Thymus (tissue), 11 donors: ENCODE measurements at regions not wholly inside any gene's neighbourhood (a gene's known extent, or its start where the extent isn't known, plus 50 kb on each side); places are given as distances from the start of the nearest gene placed in this dataset.

Experiments used
- DNase-seq, 9 donors: peaks; one replicate each; pipeline ENCODE4 v3.0.0-alpha.2; 2013; ENCODE audit warnings: low spot score in 9 of 9, low read depth in 6 of 9, missing footprints in 1 of 9
- H3K27ac ChIP-seq, 2 donors: one replicate each; pipeline ENCODE4 v1.5.1; 2013; ENCODE audit warnings: control low read depth in 1 of 2, low read depth in 1 of 2, low read length in 1 of 2, mild to moderate bottlenecking in 1 of 2, moderate library complexity in 1 of 2
- H3K27me3 ChIP-seq, 2 donors: one replicate each; pipeline ENCODE4 v1.5.1; 2013; ENCODE audit warnings: low read length in 1 of 2; ENCODE audit not compliant: control insufficient read depth in 2 of 2, insufficient read depth in 1 of 2
- H3K36me3 ChIP-seq, 2 donors: one replicate each; pipeline ENCODE4 v1.5.1; 2013; ENCODE audit warnings: low read length in 1 of 2, mild to moderate bottlenecking in 1 of 2, moderate library complexity in 1 of 2; ENCODE audit not compliant: control insufficient read depth in 2 of 2, insufficient read depth in 2 of 2
- H3K4me1 ChIP-seq, 2 donors: one replicate each; pipeline ENCODE4 v1.5.1; 2013; ENCODE audit warnings: low read length in 2 of 2; ENCODE audit not compliant: control insufficient read depth in 2 of 2, insufficient read depth in 2 of 2
- H3K4me3 ChIP-seq, 2 donors: one replicate each; pipeline ENCODE4 v1.5.1; 2013; ENCODE audit warnings: low read length in 2 of 2, control low read depth in 1 of 2, mild to moderate bottlenecking in 1 of 2
- H3K9me3 ChIP-seq, 2 donors: one replicate each; pipeline ENCODE4 v1.5.1; 2013; ENCODE audit warnings: low read length in 1 of 2, mild to moderate bottlenecking in 1 of 2; ENCODE audit not compliant: control insufficient read depth in 2 of 2, insufficient read depth in 1 of 2
- WGBS: extraction: QIAGEN DNeasy Blood & Tissue Kit; methylation state at CpG from one replicate; pipeline ENCODE4 v1.1.7; 2013; 5-methylcytosine and 5-hydroxymethylcytosine counted together
- donor health status: healthy.

DNA sequence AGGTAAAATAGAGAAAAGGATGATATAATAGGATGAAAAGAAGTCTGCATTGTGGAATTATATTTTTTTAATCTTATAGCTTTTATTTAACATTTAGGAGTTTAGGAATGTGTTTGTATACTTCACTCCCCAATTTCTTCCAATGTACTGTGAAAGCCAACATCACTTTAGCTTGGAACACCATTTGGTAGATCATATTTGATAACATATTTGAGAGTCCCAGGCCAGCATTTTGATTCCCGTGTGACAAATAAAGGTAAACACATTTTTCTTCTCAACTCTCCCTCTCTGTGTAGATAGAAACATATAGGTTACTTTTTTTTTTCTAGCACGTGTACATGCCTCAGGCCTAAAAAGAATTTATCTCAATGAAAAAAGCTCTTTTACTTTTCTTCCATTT, 1551.3 kb downstream of the CDH8 start:
- no peak overlapping the region for H3K4me3 ChIP-seq
- no peak overlapping the region for H3K27ac ChIP-seq
- no peak for DNase-seq
- peaks cover 0 to 4% of the 10 kb centered on the region in 2 donors for H3K9me3 ChIP-seq
- no peaks in the 10 kb centered on the region for H3K4me1 ChIP-seq
- no peaks in the 10 kb centered on the region for H3K27me3 ChIP-seq
- WGBS = 98% methylated on average over 2 of the region's 2 CpGs
- no peaks in the 10 kb centered on the region for H3K36me3 ChIP-seq

GRCh38 chr16:60481591-60481990, 1554.6 kb downstream of the CDH8 start:
- Histone ChIP-seq H3K9me3 (peaks cover 0 to 4% of the 10 kb centered on the region in 2 donors), H3K36me3 (no peaks in the 10 kb centered on the region), H3K4me1 (no peaks in the 10 kb centered on the region), H3K27ac (no peak overlapping the region), H3K27me3 (no peaks in the 10 kb centered on the region), H3K4me3 (no peak overlapping the region)
- no peak for DNase-seq
- WGBS = 90% methylated on average over 2 of the region's 2 CpGs

DNA sequence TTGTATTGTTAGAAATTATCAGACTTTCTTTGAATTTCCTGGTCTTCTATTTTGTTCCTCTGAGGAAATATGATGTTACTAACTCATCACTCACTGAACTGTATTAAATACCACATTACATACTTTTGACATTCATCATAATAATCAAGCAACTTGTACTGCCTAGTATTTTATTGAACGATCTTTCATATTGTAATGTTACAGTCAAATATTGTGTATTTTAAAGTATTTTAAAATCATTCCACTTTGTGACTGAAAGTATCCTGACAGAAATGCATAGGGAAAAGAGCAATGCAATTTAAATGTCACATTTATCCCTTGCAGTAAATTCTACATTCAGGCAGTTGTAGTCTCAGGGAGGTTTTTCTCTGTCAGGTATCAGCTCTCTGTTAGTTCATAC, 1557.4 kb downstream of the CDH8 start:
- H3K4me3 ChIP-seq = no peak overlapping the region
- DNase-seq = no peak
- H3K36me3 ChIP-seq = no peaks in the 10 kb centered on the region
- 97% methylated on average over 1 of the region's 1 CpG for WGBS
- H3K4me1 ChIP-seq = no peaks in the 10 kb centered on the region
- H3K9me3 ChIP-seq = peaks cover 0 to 1% of the 10 kb centered on the region in 2 donors
- H3K27me3 ChIP-seq = no peaks in the 10 kb centered on the region
- no peak overlapping the region for H3K27ac ChIP-seq

DNA sequence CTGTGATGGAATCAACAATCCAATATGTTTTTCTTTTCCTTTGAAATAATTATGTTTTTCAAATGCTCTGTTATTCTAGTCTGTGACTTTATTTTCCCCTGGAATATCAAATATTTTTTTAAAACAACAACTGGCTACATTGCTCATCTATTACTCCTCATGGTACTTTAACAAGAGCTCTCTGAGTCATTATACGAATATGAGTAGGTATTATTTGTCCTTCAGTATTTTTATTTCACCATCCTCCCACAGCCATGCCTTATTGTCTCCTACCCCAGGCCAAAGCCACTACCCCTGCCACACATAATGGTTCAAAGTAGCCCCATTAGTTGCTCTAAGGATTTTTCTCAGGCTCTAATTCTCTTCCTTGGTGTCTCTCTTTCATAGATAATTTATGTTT, 1572.3 kb downstream of the CDH8 start:
- Histone ChIP-seq H3K9me3 (peaks cover 0 to 3% of the 10 kb centered on the region in 2 donors), H3K4me1 (no peaks in the 10 kb centered on the region), H3K27me3 (no peaks in the 10 kb centered on the region), H3K27ac (no peak overlapping the region), H3K4me3 (no peak overlapping the region), H3K36me3 (no peaks in the 10 kb centered on the region)
- no peak for DNase-seq
- 91% methylated on average over 1 of the region's 1 CpG for whole genome bisulfite sequencing

DNA sequence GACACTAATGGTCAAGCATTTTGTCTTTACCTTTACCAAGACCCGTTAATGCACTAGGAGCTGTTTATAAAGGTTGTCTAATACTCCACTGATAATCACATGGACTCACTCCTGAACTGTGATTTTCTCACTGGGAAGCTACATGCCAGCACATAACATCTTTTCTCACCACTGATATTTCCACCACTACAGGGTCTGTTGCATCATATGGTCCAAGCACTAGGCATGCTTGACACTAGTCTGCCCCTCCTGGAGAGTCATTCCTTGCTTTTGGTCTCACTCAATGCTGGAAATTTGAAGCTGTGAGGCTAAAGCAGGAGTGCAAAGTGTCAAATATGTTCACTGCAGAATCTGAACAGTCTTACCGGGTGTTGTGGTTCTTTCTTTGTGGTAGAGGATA, 1576.8 kb downstream of the CDH8 start:
- WGBS = 88% methylated on average over 2 of the region's 2 CpGs
- no peak overlapping the region for H3K4me3 ChIP-seq
- H3K27me3 ChIP-seq = no peaks in the 10 kb centered on the region
- H3K27ac ChIP-seq = no peak overlapping the region
- peaks cover 0 to 3% of the 10 kb centered on the region in 2 donors for H3K9me3 ChIP-seq
- no peaks in the 10 kb centered on the region for H3K36me3 ChIP-seq
- no peaks in the 10 kb centered on the region for H3K4me1 ChIP-seq
- no peak for DNase-seq

GRCh38 chr16:60458255-60458654, 1578.0 kb downstream of the CDH8 start:
- Histone ChIP-seq H3K4me3 (no peak overlapping the region), H3K9me3 (peaks cover 0 to 3% of the 10 kb centered on the region in 2 donors), H3K36me3 (no peaks in the 10 kb centered on the region), H3K27me3 (no peaks in the 10 kb centered on the region), H3K4me1 (no peaks in the 10 kb centered on the region), H3K27ac (no peak overlapping the region)
- DNase-seq = no peak
- 40% methylated on average over 1 of the region's 1 CpG for WGBS

DNA sequence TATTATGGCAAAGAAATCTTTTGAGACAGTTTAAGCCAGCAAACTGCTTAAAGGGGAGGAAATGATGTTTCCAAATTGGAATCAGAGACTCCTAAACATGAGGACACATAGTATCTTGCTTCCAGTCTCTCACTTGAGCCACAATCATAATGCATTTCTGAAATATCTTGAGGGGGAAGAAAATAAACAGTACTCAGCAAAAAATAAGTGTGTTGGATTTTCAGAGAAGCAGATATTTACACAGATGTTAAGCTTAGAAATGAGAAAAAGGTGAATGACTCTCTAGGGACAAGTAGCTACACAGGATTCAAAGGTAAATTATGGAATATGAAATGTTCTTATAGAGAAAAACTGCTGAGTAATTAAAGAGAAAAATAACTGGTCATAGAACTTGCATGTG, 1583.6 kb downstream of the CDH8 start:
- Histone ChIP-seq H3K36me3 (no peaks in the 10 kb centered on the region), H3K4me3 (no peak overlapping the region), H3K9me3 (no peaks in the 10 kb centered on the region), H3K4me1 (no peaks in the 10 kb centered on the region), H3K27ac (no peak overlapping the region), H3K27me3 (no peaks in the 10 kb centered on the region)
- DNase-seq = no peak

DNA sequence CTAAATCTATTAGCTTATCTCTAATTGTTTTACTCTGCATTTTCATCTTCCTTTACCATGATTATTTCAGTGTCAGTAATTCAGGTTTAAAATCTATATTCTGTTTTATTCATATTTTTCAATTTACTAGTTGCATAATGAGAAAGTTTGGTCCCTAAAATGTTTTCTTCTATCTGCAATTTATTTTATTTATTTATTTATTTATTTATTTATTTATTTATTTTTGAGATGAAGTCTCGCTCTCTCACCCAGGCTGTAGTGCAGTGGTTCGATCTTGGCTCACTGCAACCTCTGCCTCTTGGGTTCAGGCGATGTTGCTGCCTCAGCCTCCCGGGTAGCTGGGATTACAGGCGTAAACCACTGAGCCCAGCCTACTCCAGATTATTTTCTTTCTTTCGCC, 1597.3 kb downstream of the CDH8 start:
- DNase-seq = no peak
- Histone ChIP-seq H3K4me3 (no peak overlapping the region), H3K36me3 (no peaks in the 10 kb centered on the region), H3K27ac (no peak overlapping the region), H3K9me3 (no peaks in the 10 kb centered on the region), H3K27me3 (no peaks in the 10 kb centered on the region), H3K4me1 (no peaks in the 10 kb centered on the region)
- WGBS = 91% methylated on average over 6 of the region's 6 CpGs

- no peaks in the 10 kb centered on the region for H3K4me1 ChIP-seq
- H3K36me3 ChIP-seq = no peaks in the 10 kb centered on the region
- no peak for DNase-seq
- no peak overlapping the region for H3K27ac ChIP-seq
- peaks cover 0 to 4% of the 10 kb centered on the region in 2 donors for H3K9me3 ChIP-seq
- H3K4me3 ChIP-seq = no peak overlapping the region
- no peaks in the 10 kb centered on the region for H3K27me3 ChIP-seq
These were observed 1603.8 kb downstream of the CDH8 start for GRCh38 chr16:60432472-60432871.

- Histone ChIP-seq H3K27ac (no peak overlapping the region), H3K4me1 (no peaks in the 10 kb centered on the region), H3K36me3 (no peaks in the 10 kb centered on the region), H3K9me3 (no peaks in the 10 kb centered on the region), H3K27me3 (no peaks in the 10 kb centered on the region), H3K4me3 (no peak overlapping the region)
- DNase-seq = no peak
- 93% methylated on average over 4 of the region's 4 CpGs for WGBS
These were observed 1616.4 kb downstream of the CDH8 start for GRCh38 chr16:60419859-60420258.
